ENCODE measurements at regions not wholly inside any gene's neighbourhood (a gene's known extent, or its start where the extent isn't known, plus 50 kb on each side); places are given as distances from the start of the nearest gene placed in this dataset.

- no peaks in the 10 kb centered on the region for H3K4me1 Mint-ChIP-seq (ENCODE audit: low read depth, unreplicated experiment)
- CTCF ChIA-PET, result interaction anchor here (0.6 kb wide), 1 partner anchor 230 kb away, joined by 3 read pairs; no protein-coding TSS in a partner anchor
- H3K9me3 Mint-ChIP-seq (ENCODE audit: unreplicated experiment), result no peaks in the 10 kb centered on the region
- no peaks in the 10 kb centered on the region for H3K27me3 ChIP-seq (replicated peaks; ENCODE audit: control insufficient read depth, insufficient read depth, low read length)
- H3K4me1 ChIP-seq, result peaks cover 19% of the 10 kb centered on the region
- intact Hi-C loops (cut with micrococcal nuclease; ENCODE audit: unreplicated experiment), result no loop called here
- no peaks in the 10 kb centered on the region for H3K27me3 Mint-ChIP-seq (ENCODE audit: insufficient read depth, unreplicated experiment)
- no peaks in the 10 kb centered on the region for H3K36me3 ChIP-seq (ENCODE audit: control insufficient read depth, insufficient read depth, low read length)
- no TSS peak for BruUV-seq (replicated peaks)
- POLR2A ChIA-PET, result no interaction called here
- H3K9me3 ChIP-seq, result no peaks in the 10 kb centered on the region
- no peak for DNase-seq
- no peak overlapping the region for H3K4me3 ChIP-seq (ENCODE audit: low read depth, low read length)
- no peak overlapping the region for H3K4me3 Mint-ChIP-seq (ENCODE audit: unreplicated experiment)
- H3K36me3 Mint-ChIP-seq (ENCODE audit: insufficient read depth, unreplicated experiment), result no peaks in the 10 kb centered on the region
- TF ChIP-seq, protein P1, sequence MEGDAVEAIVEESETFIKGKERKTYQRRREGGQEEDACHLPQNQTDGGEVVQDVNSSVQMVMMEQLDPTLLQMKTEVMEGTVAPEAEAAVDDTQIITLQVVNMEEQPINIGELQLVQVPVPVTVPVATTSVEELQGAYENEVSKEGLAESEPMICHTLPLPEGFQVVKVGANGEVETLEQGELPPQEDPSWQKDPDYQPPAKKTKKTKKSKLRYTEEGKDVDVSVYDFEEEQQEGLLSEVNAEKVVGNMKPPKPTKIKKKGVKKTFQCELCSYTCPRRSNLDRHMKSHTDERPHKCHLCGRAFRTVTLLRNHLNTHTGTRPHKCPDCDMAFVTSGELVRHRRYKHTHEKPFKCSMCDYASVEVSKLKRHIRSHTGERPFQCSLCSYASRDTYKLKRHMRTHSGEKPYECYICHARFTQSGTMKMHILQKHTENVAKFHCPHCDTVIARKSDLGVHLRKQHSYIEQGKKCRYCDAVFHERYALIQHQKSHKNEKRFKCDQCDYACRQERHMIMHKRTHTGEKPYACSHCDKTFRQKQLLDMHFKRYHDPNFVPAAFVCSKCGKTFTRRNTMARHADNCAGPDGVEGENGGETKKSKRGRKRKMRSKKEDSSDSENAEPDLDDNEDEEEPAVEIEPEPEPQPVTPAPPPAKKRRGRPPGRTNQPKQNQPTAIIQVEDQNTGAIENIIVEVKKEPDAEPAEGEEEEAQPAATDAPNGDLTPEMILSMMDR (IDR thresholded peaks at IDR 0.05; ENCODE audit: insufficient read depth in 1 of 2, low read depth in 1 of 2, low read length in 1 of 2, severe bottlenecking in 1 of 2, unreplicated experiment in 1 of 2), result no peak
- H3K27ac Mint-ChIP-seq (ENCODE audit: unreplicated experiment), result no peak overlapping the region
Measured at GRCh38 chr13:40434516-40435397, 231.7 kb downstream of the FOXO1 start.

GRCh38 chr13:40438022-40438680 lies 228.3 kb downstream of the FOXO1 start:
- Histone ChIP-seq H3K4me1 (peaks cover 6% of the 10 kb centered on the region), H3K27me3 (replicated peaks; ENCODE audit: control insufficient read depth, insufficient read depth, low read length) (no peaks in the 10 kb centered on the region), H3K9me3 (no peaks in the 10 kb centered on the region), H3K36me3 (ENCODE audit: control insufficient read depth, insufficient read depth, low read length) (no peaks in the 10 kb centered on the region), H3K4me3 (ENCODE audit: low read depth, low read length) (no peak overlapping the region)
- Mint-ChIP-seq H3K27me3 (ENCODE audit: insufficient read depth, unreplicated experiment) (no peaks in the 10 kb centered on the region), H3K36me3 (ENCODE audit: insufficient read depth, unreplicated experiment) (no peaks in the 10 kb centered on the region), H3K9me3 (ENCODE audit: unreplicated experiment) (no peaks in the 10 kb centered on the region), H3K4me1 (ENCODE audit: low read depth, unreplicated experiment) (no peaks in the 10 kb centered on the region), H3K4me3 (ENCODE audit: unreplicated experiment) (no peak overlapping the region), H3K27ac (ENCODE audit: unreplicated experiment) (no peak overlapping the region)
- ChIA-PET CTCF (no interaction called here), POLR2A (no interaction called here)
- BruUV-seq (replicated peaks), result no TSS peak
- TF ChIP-seq, protein P1 (IDR thresholded peaks at IDR 0.05; ENCODE audit: insufficient read depth in 1 of 2, low read depth in 1 of 2, low read length in 1 of 2, severe bottlenecking in 1 of 2, unreplicated experiment in 1 of 2), result no peak
- no peak for DNase-seq
- intact Hi-C loops (cut with micrococcal nuclease; ENCODE audit: unreplicated experiment), result no loop called here

DNA sequence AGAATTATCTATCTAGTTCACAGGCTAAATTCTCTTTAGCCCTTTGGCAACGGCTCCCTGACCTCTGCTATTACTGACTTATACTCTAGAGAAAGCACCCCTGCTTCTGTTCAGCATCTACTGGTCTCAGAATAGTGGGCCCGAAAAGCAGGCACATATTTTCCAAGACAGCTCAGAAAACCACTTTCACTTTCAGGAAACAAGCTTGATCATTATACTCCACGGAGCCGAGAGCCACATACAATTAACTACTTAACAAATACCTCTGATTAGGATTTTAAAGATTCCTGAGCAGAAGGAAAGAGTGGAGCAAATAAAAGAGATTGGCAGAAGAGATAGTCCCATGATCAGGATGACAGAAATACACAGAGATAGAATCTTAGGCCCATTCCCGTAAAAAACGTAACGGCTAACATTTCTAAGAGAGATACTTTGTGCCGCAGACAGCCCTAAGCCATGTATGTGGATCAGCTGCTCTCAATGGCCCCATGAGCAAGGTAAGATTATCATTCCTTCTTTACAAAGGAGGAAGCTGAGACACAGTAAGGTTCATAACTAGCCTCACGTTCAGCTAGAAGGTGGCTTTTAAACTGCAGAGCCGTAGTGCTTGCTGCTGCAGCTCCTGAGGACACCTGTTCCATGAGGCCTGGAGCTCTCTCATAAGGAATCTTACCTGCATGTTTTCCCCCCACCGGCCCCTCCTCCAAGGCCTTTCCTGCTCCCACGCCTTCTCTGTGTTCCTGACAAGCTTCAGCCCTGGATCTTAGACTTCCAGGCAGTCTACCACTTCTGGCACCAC lies 227.2 kb downstream of the FOXO1 start:
- Mint-ChIP-seq H3K27me3 (ENCODE audit: insufficient read depth, unreplicated experiment) (no peaks in the 10 kb centered on the region), H3K4me1 (ENCODE audit: low read depth, unreplicated experiment) (no peaks in the 10 kb centered on the region), H3K9me3 (ENCODE audit: unreplicated experiment) (no peaks in the 10 kb centered on the region), H3K27ac (ENCODE audit: unreplicated experiment) (no peak overlapping the region), H3K4me3 (ENCODE audit: unreplicated experiment) (no peak overlapping the region), H3K36me3 (ENCODE audit: insufficient read depth, unreplicated experiment) (no peaks in the 10 kb centered on the region)
- Histone ChIP-seq H3K4me3 (ENCODE audit: low read depth, low read length) (no peak overlapping the region), H3K36me3 (ENCODE audit: control insufficient read depth, insufficient read depth, low read length) (no peaks in the 10 kb centered on the region), H3K4me1 (0 out of 2 replicates have a peak, but pooled peaks cover 5% of the 10 kb centered on the region), H3K27me3 (replicated peaks; ENCODE audit: control insufficient read depth, insufficient read depth, low read length) (no peaks in the 10 kb centered on the region), H3K9me3 (no peaks in the 10 kb centered on the region)
- CTCF ChIA-PET, result no interaction called here
- BruUV-seq (replicated peaks), result no TSS peak
- TF ChIP-seq, protein P1 (IDR thresholded peaks at IDR 0.05; ENCODE audit: insufficient read depth in 1 of 2, low read depth in 1 of 2, low read length in 1 of 2, severe bottlenecking in 1 of 2, unreplicated experiment in 1 of 2), result no peak
- POLR2A ChIA-PET, result no interaction called here
- intact Hi-C loops (cut with micrococcal nuclease; ENCODE audit: unreplicated experiment), result no loop called here
- DNase-seq, result no peak

Data from Caco-2 (cell line).